ENCODE measurements at regions not wholly inside any gene's neighbourhood (a gene's known extent, or its start where the extent isn't known, plus 50 kb on each side); places are given as distances from the start of the nearest gene placed in this dataset.

GRCh38 chr13:69617587-69617986, 490.0 kb upstream of the ATXN8OS start:
- TF ChIP-seq, protein P1, sequence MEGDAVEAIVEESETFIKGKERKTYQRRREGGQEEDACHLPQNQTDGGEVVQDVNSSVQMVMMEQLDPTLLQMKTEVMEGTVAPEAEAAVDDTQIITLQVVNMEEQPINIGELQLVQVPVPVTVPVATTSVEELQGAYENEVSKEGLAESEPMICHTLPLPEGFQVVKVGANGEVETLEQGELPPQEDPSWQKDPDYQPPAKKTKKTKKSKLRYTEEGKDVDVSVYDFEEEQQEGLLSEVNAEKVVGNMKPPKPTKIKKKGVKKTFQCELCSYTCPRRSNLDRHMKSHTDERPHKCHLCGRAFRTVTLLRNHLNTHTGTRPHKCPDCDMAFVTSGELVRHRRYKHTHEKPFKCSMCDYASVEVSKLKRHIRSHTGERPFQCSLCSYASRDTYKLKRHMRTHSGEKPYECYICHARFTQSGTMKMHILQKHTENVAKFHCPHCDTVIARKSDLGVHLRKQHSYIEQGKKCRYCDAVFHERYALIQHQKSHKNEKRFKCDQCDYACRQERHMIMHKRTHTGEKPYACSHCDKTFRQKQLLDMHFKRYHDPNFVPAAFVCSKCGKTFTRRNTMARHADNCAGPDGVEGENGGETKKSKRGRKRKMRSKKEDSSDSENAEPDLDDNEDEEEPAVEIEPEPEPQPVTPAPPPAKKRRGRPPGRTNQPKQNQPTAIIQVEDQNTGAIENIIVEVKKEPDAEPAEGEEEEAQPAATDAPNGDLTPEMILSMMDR (IDR thresholded peaks at IDR 0.05): no peak
- no peak for TF ChIP-seq POLR2A (IDR thresholded peaks at IDR 0.05)
